ENCODE measurements at regions not wholly inside any gene's neighbourhood (a gene's known extent, or its start where the extent isn't known, plus 50 kb on each side); places are given as distances from the start of the nearest gene placed in this dataset.

- Mint-ChIP-seq H3K4me3 (peak overlapping the region; percentile 20; the same call in 1 of the 2 replicates), H3K4me1 (ENCODE audit: low read depth) (peaks cover 10% of the 10 kb centered on the region), H3K27me3 (ENCODE audit: insufficient read depth) (peaks cover 29% of the 10 kb centered on the region), H3K9me3 (no peaks in the 10 kb centered on the region), H3K27ac (no peak overlapping the region), H3K36me3 (ENCODE audit: low read depth) (no peaks in the 10 kb centered on the region)
- DNase-seq, result no peak
- no peak for TF ChIP-seq CTCF (IDR thresholded peaks at IDR 0.05)
Measured at GRCh38 chr2:173630425-173631126, 275.9 kb downstream of the CDCA7 start.

GRCh38 chr2:173631127-173631460 lies 276.4 kb downstream of the CDCA7 start:
- H3K36me3 Mint-ChIP-seq (ENCODE audit: low read depth), result no peaks in the 10 kb centered on the region
- no peak overlapping the region for H3K27ac Mint-ChIP-seq
- peaks cover 29% of the 10 kb centered on the region for H3K27me3 Mint-ChIP-seq (ENCODE audit: insufficient read depth)
- TF ChIP-seq CTCF (IDR thresholded peaks at IDR 0.05), result no peak
- peaks cover 10% of the 10 kb centered on the region for H3K4me1 Mint-ChIP-seq (ENCODE audit: low read depth)
- H3K4me3 Mint-ChIP-seq, result peak overlapping the region; percentile 20; the same call in 1 of the 2 replicates
- DNase-seq, result peak; percentile 16
- H3K9me3 Mint-ChIP-seq, result no peaks in the 10 kb centered on the region

GRCh38 chr2:173644146-173644545 lies 289.5 kb downstream of the CDCA7 start:
- Mint-ChIP-seq H3K9me3 (no peaks in the 10 kb centered on the region), H3K27ac (no peak overlapping the region), H3K36me3 (ENCODE audit: low read depth) (no peaks in the 10 kb centered on the region), H3K4me3 (no peak overlapping the region), H3K4me1 (ENCODE audit: low read depth) (peaks cover 17% of the 10 kb centered on the region), H3K27me3 (ENCODE audit: insufficient read depth) (peaks cover 4% of the 10 kb centered on the region; the same call in 1 of the 2 replicates)
- no peak for TF ChIP-seq CTCF (IDR thresholded peaks at IDR 0.05)
- peak; percentile 66 for DNase-seq

- H3K27me3 Mint-ChIP-seq (ENCODE audit: insufficient read depth), result peaks cover 3% of the 10 kb centered on the region; the same call in 1 of the 2 replicates
- no peak for DNase-seq
- no peak overlapping the region for H3K4me3 Mint-ChIP-seq
- H3K27ac Mint-ChIP-seq, result no peak overlapping the region
- TF ChIP-seq CTCF (IDR thresholded peaks at IDR 0.05), result no peak
- H3K4me1 Mint-ChIP-seq (ENCODE audit: low read depth), result peaks cover 36% of the 10 kb centered on the region
- H3K36me3 Mint-ChIP-seq (ENCODE audit: low read depth), result no peaks in the 10 kb centered on the region
- H3K9me3 Mint-ChIP-seq, result no peaks in the 10 kb centered on the region
Measured at GRCh38 chr2:173647681-173648311, 293.1 kb downstream of the CDCA7 start.

- H3K4me3 Mint-ChIP-seq, result no peak overlapping the region
- peaks cover 40% of the 10 kb centered on the region for H3K4me1 Mint-ChIP-seq (ENCODE audit: low read depth)
- H3K9me3 Mint-ChIP-seq, result no peaks in the 10 kb centered on the region
- no peak for TF ChIP-seq CTCF (IDR thresholded peaks at IDR 0.05)
- no peak for DNase-seq
- H3K36me3 Mint-ChIP-seq (ENCODE audit: low read depth), result no peaks in the 10 kb centered on the region
- H3K27ac Mint-ChIP-seq, result no peak overlapping the region
- peaks cover 3% of the 10 kb centered on the region; the same call in 1 of the 2 replicates for H3K27me3 Mint-ChIP-seq (ENCODE audit: insufficient read depth)
Measured at GRCh38 chr2:173648816-173649215, 294.1 kb downstream of the CDCA7 start.

All from HFFc6 (cell line).